Smooth muscle cell (in vitro differentiated cells): ENCODE measurements at regions not wholly inside any gene's neighbourhood (a gene's known extent, or its start where the extent isn't known, plus 50 kb on each side); places are given as distances from the start of the nearest gene placed in this dataset.

Source experiments
- DNase-seq: peaks from one replicate; lab custom pipeline; 2025; ENCODE audit not compliant: unreplicated experiment; lab: John Stamatoyannopoulos, UW
- H2AFZ ChIP-seq: fragments of 200-600 bp; sonication (generic); 2 replicates; pipeline ENCODE4 v1.6.0; 2016; ENCODE audit warnings: antibody characterized with exemption, low read depth, mild to moderate bottlenecking
- H3F3A ChIP-seq: fragments of 200-600 bp; sonication (generic); 2 replicates; pipeline ENCODE4 v1.6.0; 2017; ENCODE audit warnings: antibody characterized with exemption, low read depth
- H3K27ac ChIP-seq: fragments of 200-600 bp; sonication (generic); 2 replicates; pipeline ENCODE4 v1.5.1; 2016; ENCODE audit warnings: low read depth, mild to moderate bottlenecking
- H3K27me3 ChIP-seq: fragments of 200-600 bp; sonication (generic); 2 replicates; pipeline ENCODE4 v1.6.1; 2016; ENCODE audit warnings: low read depth, mild to moderate bottlenecking
- H3K36me3 ChIP-seq: fragments of 200-600 bp; sonication (generic); 2 replicates; pipeline ENCODE4 v1.5.1; 2016; ENCODE audit warnings: low read depth
- H3K4me1 ChIP-seq: fragments of 200-600 bp; sonication (generic); 2 replicates; pipeline ENCODE4 v1.5.1; 2016; ENCODE audit warnings: low read depth
- H3K4me2 ChIP-seq: fragments of 200-600 bp; sonication (generic); 2 replicates; pipeline ENCODE4 v1.6.0; 2016; ENCODE audit warnings: mild to moderate bottlenecking
- H3K4me3 ChIP-seq: fragments of 200-600 bp; sonication (generic); 2 replicates; pipeline ENCODE4 v1.5.1; 2016; ENCODE audit warnings: mild to moderate bottlenecking
- H3K79me2 ChIP-seq: fragments of 200-600 bp; sonication (generic); 2 replicates; pipeline ENCODE4 v1.6.0; 2016; ENCODE audit warnings: low read depth, mild to moderate bottlenecking
- H3K9ac ChIP-seq: fragments of 200-600 bp; sonication (generic); 2 replicates; pipeline ENCODE4 v1.6.0; 2016; ENCODE audit warnings: low read depth
- H3K9me3 ChIP-seq: fragments of 200-600 bp; sonication (generic); replicated peaks from 2 replicates; pipeline ENCODE4 v1.5.1; 2016; ENCODE audit warnings: low read depth
- H4K20me1 ChIP-seq: fragments of 200-600 bp; sonication (generic); 2 replicates; pipeline ENCODE4 v1.6.0; 2016; ENCODE audit warnings: low read depth
- WGBS: methylation state at CpG from one replicate; pipeline ENCODE4 v1.1.7; 2016; ENCODE audit warnings: low lambda C conversion rate; 5-methylcytosine and 5-hydroxymethylcytosine counted together
- TF ChIP-seq, protein P1 (sequence below): fragments of 200-600 bp; sonication (generic); IDR thresholded peaks from 2 replicates; pipeline ENCODE4 v1.5.1; 2017; ENCODE audit warnings: borderline replicate concordance, mild to moderate bottlenecking, antibody characterized with exemption; ENCODE audit not compliant: insufficient read depth, poor library complexity, severe bottlenecking

GRCh38 chrX:23494741-23495140 is 160.1 kb downstream of the PTCHD1 start:
- no peaks in the 10 kb centered on the region for H3K79me2 ChIP-seq
- no peak overlapping the region for H3K4me2 ChIP-seq
- no peak overlapping the region for H3K4me3 ChIP-seq
- H2AFZ ChIP-seq: no peak overlapping the region
- H3K9me3 ChIP-seq: no peaks in the 10 kb centered on the region
- WGBS: 71% methylated on average over 12 of the region's 12 CpGs
- TF ChIP-seq, protein P1, sequence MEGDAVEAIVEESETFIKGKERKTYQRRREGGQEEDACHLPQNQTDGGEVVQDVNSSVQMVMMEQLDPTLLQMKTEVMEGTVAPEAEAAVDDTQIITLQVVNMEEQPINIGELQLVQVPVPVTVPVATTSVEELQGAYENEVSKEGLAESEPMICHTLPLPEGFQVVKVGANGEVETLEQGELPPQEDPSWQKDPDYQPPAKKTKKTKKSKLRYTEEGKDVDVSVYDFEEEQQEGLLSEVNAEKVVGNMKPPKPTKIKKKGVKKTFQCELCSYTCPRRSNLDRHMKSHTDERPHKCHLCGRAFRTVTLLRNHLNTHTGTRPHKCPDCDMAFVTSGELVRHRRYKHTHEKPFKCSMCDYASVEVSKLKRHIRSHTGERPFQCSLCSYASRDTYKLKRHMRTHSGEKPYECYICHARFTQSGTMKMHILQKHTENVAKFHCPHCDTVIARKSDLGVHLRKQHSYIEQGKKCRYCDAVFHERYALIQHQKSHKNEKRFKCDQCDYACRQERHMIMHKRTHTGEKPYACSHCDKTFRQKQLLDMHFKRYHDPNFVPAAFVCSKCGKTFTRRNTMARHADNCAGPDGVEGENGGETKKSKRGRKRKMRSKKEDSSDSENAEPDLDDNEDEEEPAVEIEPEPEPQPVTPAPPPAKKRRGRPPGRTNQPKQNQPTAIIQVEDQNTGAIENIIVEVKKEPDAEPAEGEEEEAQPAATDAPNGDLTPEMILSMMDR: no peak
- no peaks in the 10 kb centered on the region for H3F3A ChIP-seq
- no peaks in the 10 kb centered on the region for H3K4me1 ChIP-seq
- H3K27me3 ChIP-seq: no peaks in the 10 kb centered on the region
- DNase-seq: no peak
- no peak overlapping the region for H3K9ac ChIP-seq
- H3K36me3 ChIP-seq: no peaks in the 10 kb centered on the region
- H4K20me1 ChIP-seq: no peaks in the 10 kb centered on the region
- H3K27ac ChIP-seq: no peak overlapping the region

GRCh38 chrX:23497919-23498318 is 163.3 kb downstream of the PTCHD1 start:
- Histone ChIP-seq H2AFZ (no peak overlapping the region), H3F3A (no peaks in the 10 kb centered on the region), H3K4me3 (no peak overlapping the region), H3K4me2 (no peak overlapping the region), H3K27ac (no peak overlapping the region), H3K27me3 (no peaks in the 10 kb centered on the region), H3K79me2 (no peaks in the 10 kb centered on the region), H3K4me1 (no peaks in the 10 kb centered on the region), H3K36me3 (no peaks in the 10 kb centered on the region), H3K9me3 (no peaks in the 10 kb centered on the region), H3K9ac (no peak overlapping the region), H4K20me1 (no peaks in the 10 kb centered on the region)
- TF ChIP-seq, protein P1: no peak
- DNase-seq: no peak

- H3K27ac ChIP-seq: no peak overlapping the region
- no peaks in the 10 kb centered on the region for H3K9me3 ChIP-seq
- H3K79me2 ChIP-seq: no peaks in the 10 kb centered on the region
- H3K4me3 ChIP-seq: no peak overlapping the region
- no peak overlapping the region for H2AFZ ChIP-seq
- TF ChIP-seq, protein P1: no peak
- no peaks in the 10 kb centered on the region for H3K4me1 ChIP-seq
- H4K20me1 ChIP-seq: no peaks in the 10 kb centered on the region
- no peaks in the 10 kb centered on the region for H3F3A ChIP-seq
- no peaks in the 10 kb centered on the region for H3K36me3 ChIP-seq
- no peak overlapping the region for H3K4me2 ChIP-seq
- WGBS: 93% methylated on average over 4 of the region's 4 CpGs
- DNase-seq: no peak
- H3K27me3 ChIP-seq: no peaks in the 10 kb centered on the region
- H3K9ac ChIP-seq: no peak overlapping the region
These were observed 165.3 kb upstream of the PRDX4 start for GRCh38 chrX:23501974-23502373.

DNA sequence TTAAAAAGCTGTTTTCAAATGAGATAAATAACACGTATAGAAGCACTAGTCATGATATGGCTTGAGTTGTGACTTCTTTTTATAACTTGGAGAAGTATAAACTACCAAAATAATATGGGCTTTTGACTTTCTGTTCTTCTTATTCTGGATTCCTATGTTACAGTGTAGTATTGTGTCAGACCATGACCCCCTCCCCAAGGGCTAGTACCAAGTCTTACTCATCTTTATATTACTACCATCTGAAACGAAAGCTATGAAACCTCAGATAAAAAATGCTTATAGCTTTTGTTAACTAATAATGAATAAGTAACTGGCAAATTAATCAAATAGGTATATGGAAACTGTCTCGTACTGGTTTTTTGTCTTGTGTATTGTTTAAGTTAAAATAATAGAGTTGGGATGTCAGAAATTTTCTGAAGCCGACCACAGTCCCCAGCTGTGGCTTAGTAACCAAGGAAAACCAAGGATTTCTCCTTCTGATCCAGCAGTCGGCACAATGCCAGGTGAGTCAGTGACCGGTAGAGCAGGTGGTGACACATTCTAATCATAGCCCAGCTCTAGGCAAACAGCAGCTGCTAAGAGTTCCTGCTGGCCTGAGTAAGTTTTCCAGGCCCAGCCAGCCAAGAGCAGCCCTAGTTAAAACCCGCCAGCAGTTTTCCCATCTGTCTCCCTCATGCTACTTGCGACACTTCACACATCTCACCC is 163.3 kb upstream of the PRDX4 start:
- H3K27ac ChIP-seq: peak overlapping the region; percentile 89
- no peak overlapping the region for H2AFZ ChIP-seq
- peak overlapping the region; percentile 26 for H3K4me3 ChIP-seq
- no peaks in the 10 kb centered on the region for H4K20me1 ChIP-seq
- DNase-seq: no peak
- H3K4me2 ChIP-seq: peak overlapping the region; percentile 59
- H3K9ac ChIP-seq: peak overlapping the region; percentile 57
- TF ChIP-seq, protein P1: no peak
- 43% methylated on average over 8 of the region's 8 CpGs for WGBS
- no peaks in the 10 kb centered on the region for H3F3A ChIP-seq
- H3K79me2 ChIP-seq: no peaks in the 10 kb centered on the region
- H3K9me3 ChIP-seq: no peaks in the 10 kb centered on the region
- H3K36me3 ChIP-seq: no peaks in the 10 kb centered on the region
- no peaks in the 10 kb centered on the region for H3K4me1 ChIP-seq
- H3K27me3 ChIP-seq: no peaks in the 10 kb centered on the region
